Activated T-cell treated with anti-CD3 and anti-CD28 coated beads, Interleukin-2, amount 50 U/mL, for 48 hours (primary cell): ENCODE measurements at regions not wholly inside any gene's neighbourhood (a gene's known extent, or its start where the extent isn't known, plus 50 kb on each side); places are given as distances from the start of the nearest gene placed in this dataset.

Experiments
- DNase-seq, 2 experiments: peaks; one replicate each; pipeline ENCODE4 v3.0.0-alpha.2; 2020

DNA sequence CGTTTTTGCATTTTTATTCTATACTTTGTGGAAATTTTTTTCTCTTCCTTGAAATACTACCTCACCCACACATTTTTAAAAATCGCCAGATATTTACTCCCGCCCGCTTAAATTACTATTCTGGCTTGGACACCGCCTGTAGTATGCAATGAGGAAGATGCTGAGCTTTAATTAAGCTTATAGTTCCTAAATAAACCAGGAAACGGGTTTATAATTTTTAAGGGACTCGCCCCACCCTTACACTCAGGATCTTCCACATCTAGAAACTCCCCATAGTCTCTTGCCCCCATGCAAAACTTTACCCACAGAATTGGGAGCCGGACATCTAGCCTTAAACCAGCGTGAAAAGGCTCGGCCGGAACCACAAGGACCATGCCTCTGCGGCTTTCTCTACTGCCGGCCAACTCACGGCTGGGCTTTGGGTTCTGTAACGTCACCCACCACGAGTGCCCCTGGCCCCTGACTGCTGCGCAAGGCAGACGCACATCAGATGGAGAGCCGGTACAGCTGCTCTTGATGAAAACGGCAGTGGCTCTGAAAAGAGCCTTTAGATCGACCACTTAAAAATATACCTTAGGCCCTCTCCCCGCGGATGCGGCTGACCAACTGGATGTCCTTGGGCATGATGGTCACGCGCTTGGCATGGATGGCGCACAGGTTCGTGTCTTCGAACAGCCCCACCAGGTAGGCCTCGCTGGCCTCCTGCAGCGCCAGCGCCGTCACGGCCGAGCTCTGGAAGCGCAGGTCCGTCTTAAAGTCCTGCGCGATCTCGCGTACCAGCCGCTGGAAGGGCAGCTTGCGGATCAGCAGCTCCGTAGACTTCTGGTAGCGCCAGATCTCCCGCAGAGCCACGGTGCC, 66.3 kb downstream of the FAM72B start:
- peak; percentile 24 to 27 for DNase-seq
